ENCODE measurements at regions not wholly inside any gene's neighbourhood (a gene's known extent, or its start where the extent isn't known, plus 50 kb on each side); places are given as distances from the start of the nearest gene placed in this dataset.

DNA sequence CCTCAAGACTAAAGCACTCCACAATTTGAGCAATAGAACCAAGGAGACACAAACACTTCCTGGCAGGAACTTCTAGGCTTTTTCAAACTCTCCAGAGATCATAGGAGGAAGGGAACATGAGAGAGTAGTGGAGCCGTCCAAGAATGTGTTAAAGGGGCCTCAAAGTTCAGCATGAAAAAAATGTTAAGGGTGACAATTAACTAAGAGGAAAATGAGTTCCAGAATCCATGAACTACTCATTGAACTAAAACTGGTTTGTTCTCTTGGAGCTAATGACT is 122.0 kb downstream of the WIF1 start:
- TF ChIP-seq POLR2A (IDR thresholded peaks at IDR 0.05; ENCODE audit: low read depth, low read length), result no peak
- no peak for TF ChIP-seq NR2C2 (IDR thresholded peaks at IDR 0.05; ENCODE audit: borderline replicate concordance, control insufficient read depth, insufficient read length, low read depth)
- no peak for TF ChIP-seq EP300 (IDR thresholded peaks at IDR 0.05; ENCODE audit: borderline replicate concordance in 1 of 2, control insufficient read depth in 1 of 2, low read depth in 2 of 2, low read length in 2 of 2)
